ENCODE measurements at regions not wholly inside any gene's neighbourhood (a gene's known extent, or its start where the extent isn't known, plus 50 kb on each side); places are given as distances from the start of the nearest gene placed in this dataset.

DNA sequence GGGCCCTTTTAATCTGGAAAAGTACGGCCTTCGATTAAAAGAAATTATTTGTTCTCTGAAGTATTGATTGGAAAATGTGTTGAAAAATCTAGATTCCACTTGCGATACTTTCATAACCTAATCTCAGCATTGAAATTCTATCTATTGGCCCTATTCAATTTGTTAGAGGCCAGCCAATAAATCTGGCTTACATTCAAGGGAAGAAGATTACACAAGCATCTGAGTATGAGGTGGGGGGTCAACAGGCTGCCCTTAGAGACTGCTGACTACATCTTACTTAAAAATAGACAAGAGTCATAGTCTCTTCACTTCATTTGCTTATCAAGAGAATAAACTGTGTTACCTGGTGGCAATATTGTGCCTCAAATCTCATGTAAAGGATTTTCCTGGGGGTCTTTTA is 248.0 kb upstream of the KCNIP4 start:
- ATAC-seq, result no peak
- TF ChIP-seq ZNF565 (CRISPR knock-in tag; conservative IDR thresholded peaks at IDR 0.05; ENCODE audit: low read depth), result no peak
- no peak for TF ChIP-seq ZNF8 (CRISPR knock-in tag; IDR thresholded peaks at IDR 0.05)
- TF ChIP-seq OSR1 (CRISPR knock-in tag; IDR thresholded peaks at IDR 0.05), result no peak
- no peak for TF ChIP-seq TCF4 (CRISPR knock-in tag; IDR thresholded peaks at IDR 0.05; ENCODE audit: borderline replicate concordance)
- TF ChIP-seq TOX (CRISPR knock-in tag; IDR thresholded peaks at IDR 0.05; ENCODE audit: borderline replicate concordance), result no peak
- TF ChIP-seq ARNTL (CRISPR knock-in tag; IDR thresholded peaks at IDR 0.05; ENCODE audit: borderline replicate concordance, low read depth), result no peak
- TF ChIP-seq PATZ1 (CRISPR knock-in tag; IDR thresholded peaks at IDR 0.05; ENCODE audit: borderline replicate concordance), result no peak
- TF ChIP-seq SNAI2 (CRISPR knock-in tag; IDR thresholded peaks at IDR 0.05), result no peak
- no peak for TF ChIP-seq ZFP30 (CRISPR knock-in tag; IDR thresholded peaks at IDR 0.05)
- no peak for TF ChIP-seq TSHZ2 (CRISPR knock-in tag; IDR thresholded peaks at IDR 0.05)

- TF ChIP-seq, protein P1, sequence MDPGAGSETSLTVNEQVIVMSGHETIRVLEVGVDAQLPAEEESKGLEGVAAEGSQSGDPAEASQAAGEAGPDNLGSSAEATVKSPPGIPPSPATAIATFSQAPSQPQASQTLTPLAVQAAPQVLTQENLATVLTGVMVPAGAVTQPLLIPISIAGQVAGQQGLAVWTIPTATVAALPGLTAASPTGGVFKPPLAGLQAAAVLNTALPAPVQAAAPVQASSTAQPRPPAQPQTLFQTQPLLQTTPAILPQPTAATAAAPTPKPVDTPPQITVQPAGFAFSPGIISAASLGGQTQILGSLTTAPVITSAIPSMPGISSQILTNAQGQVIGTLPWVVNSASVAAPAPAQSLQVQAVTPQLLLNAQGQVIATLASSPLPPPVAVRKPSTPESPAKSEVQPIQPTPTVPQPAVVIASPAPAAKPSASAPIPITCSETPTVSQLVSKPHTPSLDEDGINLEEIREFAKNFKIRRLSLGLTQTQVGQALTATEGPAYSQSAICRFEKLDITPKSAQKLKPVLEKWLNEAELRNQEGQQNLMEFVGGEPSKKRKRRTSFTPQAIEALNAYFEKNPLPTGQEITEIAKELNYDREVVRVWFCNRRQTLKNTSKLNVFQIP (CRISPR knock-in tag; IDR thresholded peaks at IDR 0.05; ENCODE audit: borderline replicate concordance, low read depth), result no peak
- TF ChIP-seq GLIS3 (CRISPR knock-in tag; IDR thresholded peaks at IDR 0.05) (no peak), BACH2 (CRISPR knock-in tag; IDR thresholded peaks at IDR 0.05; ENCODE audit: borderline replicate concordance) (no peak), ZFP30 (CRISPR knock-in tag; IDR thresholded peaks at IDR 0.05) (no peak), TSHZ2 (CRISPR knock-in tag; IDR thresholded peaks at IDR 0.05) (no peak), ISL1 (CRISPR knock-in tag; IDR thresholded peaks at IDR 0.05) (no peak), TCF4 (CRISPR knock-in tag; IDR thresholded peaks at IDR 0.05; ENCODE audit: borderline replicate concordance) (no peak), ZNF565 (CRISPR knock-in tag; conservative IDR thresholded peaks at IDR 0.05; ENCODE audit: low read depth) (no peak), ZFP3 (CRISPR knock-in tag; IDR thresholded peaks at IDR 0.05) (no peak), ZC3H10 (CRISPR knock-in tag; IDR thresholded peaks at IDR 0.05) (no peak), SNAI2 (CRISPR knock-in tag; IDR thresholded peaks at IDR 0.05) (no peak), RARB (CRISPR knock-in tag; IDR thresholded peaks at IDR 0.05) (no peak), PATZ1 (CRISPR knock-in tag; IDR thresholded peaks at IDR 0.05; ENCODE audit: borderline replicate concordance) (no peak), ZNF70 (CRISPR knock-in tag; IDR thresholded peaks at IDR 0.05) (no peak), ARNTL (CRISPR knock-in tag; IDR thresholded peaks at IDR 0.05; ENCODE audit: borderline replicate concordance, low read depth) (no peak), ESRRG (CRISPR knock-in tag; IDR thresholded peaks at IDR 0.05) (no peak), ZNF8 (CRISPR knock-in tag; IDR thresholded peaks at IDR 0.05) (no peak), CSDC2 (CRISPR knock-in tag; IDR thresholded peaks at IDR 0.05) (no peak), PPARA (CRISPR knock-in tag; IDR thresholded peaks at IDR 0.05; ENCODE audit: borderline replicate concordance) (no peak)
- TF ChIP-seq, protein P2, sequence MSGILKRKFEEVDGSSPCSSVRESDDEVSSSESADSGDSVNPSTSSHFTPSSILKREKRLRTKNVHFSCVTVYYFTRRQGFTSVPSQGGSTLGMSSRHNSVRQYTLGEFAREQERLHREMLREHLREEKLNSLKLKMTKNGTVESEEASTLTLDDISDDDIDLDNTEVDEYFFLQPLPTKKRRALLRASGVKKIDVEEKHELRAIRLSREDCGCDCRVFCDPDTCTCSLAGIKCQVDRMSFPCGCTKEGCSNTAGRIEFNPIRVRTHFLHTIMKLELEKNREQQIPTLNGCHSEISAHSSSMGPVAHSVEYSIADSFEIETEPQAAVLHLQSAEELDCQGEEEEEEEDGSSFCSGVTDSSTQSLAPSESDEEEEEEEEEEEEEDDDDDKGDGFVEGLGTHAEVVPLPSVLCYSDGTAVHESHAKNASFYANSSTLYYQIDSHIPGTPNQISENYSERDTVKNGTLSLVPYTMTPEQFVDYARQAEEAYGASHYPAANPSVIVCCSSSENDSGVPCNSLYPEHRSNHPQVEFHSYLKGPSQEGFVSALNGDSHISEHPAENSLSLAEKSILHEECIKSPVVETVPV (CRISPR knock-in tag; IDR thresholded peaks at IDR 0.05), result no peak
- no peak; the same call in 2 of the 3 replicates for ATAC-seq
Measured at GRCh38 chr4:22192084-22192511, 243.5 kb upstream of the KCNIP4 start.
